DND-41 (cell line): ENCODE measurements at regions not wholly inside any gene's neighbourhood (a gene's known extent, or its start where the extent isn't known, plus 50 kb on each side); places are given as distances from the start of the nearest gene placed in this dataset.

Experiments used
- ATAC-seq: fragments of 200-7000 bp; cut with Tn5 transposase; 3 replicates; pipeline ENCODE4 v1.9.1; 2021; ENCODE audit warnings: low read depth; ENCODE audit not compliant: insufficient read depth
- DNase-seq: peaks from one replicate; pipeline ENCODE4 v3.0.0-alpha.2; 2020
- H2AFZ ChIP-seq: 2 replicates; pipeline ENCODE4 v1.6.0; 2012; ENCODE audit warnings: low read depth, low read length
- H3K27ac ChIP-seq: 2 replicates; pipeline ENCODE4 v1.5.1; 2012; ENCODE audit warnings: low read length, inconsistent platforms
- H3K27me3 ChIP-seq: fragments of 200-600 bp; sonication (generic); 2 replicates; pipeline ENCODE4 v1.6.0; 2012; ENCODE audit warnings: low read length, mild to moderate bottlenecking, inconsistent platforms; ENCODE audit not compliant: insufficient read depth, poor library complexity
- H3K36me3 ChIP-seq: 2 replicates; pipeline ENCODE4 v1.5.1; 2012; ENCODE audit warnings: low read length, inconsistent platforms; ENCODE audit not compliant: insufficient read depth
- H3K4me1 ChIP-seq: 2 replicates; pipeline ENCODE4 v1.5.1; 2012; ENCODE audit warnings: mild to moderate bottlenecking, low read length; ENCODE audit not compliant: insufficient read depth
- H3K4me2 ChIP-seq: 2 replicates; pipeline ENCODE4 v1.6.0; 2012; ENCODE audit warnings: mild to moderate bottlenecking, moderate library complexity, low read length, inconsistent platforms; ENCODE audit not compliant: insufficient read depth
- H3K4me3 ChIP-seq, 2 experiments: fragments of 200-600 bp in 1 of 2; shearing (Covaris generic) in 1 of 2; 2 replicates each; pipeline ENCODE4 v1.5.1; 2012 to 2016; ENCODE audit warnings: inconsistent platforms in 2 of 2, low read length in 2 of 2, mild to moderate bottlenecking in 2 of 2, low read depth in 1 of 2, moderate library complexity in 1 of 2
- H3K79me2 ChIP-seq: 2 replicates; pipeline ENCODE4 v1.6.0; 2012; ENCODE audit warnings: low read length, inconsistent platforms; ENCODE audit not compliant: insufficient read depth
- H3K9ac ChIP-seq: 2 replicates; pipeline ENCODE4 v1.6.0; 2012; ENCODE audit warnings: low read depth, mild to moderate bottlenecking, inconsistent platforms, low read length, moderate library complexity
- H3K9me3 ChIP-seq: 2 replicates; pipeline ENCODE4 v1.5.1; 2012; ENCODE audit warnings: low read length, moderate library complexity, mild to moderate bottlenecking, inconsistent platforms; ENCODE audit not compliant: insufficient read depth, severe bottlenecking
- H4K20me1 ChIP-seq: 2 replicates; pipeline ENCODE4 v1.6.0; 2012; ENCODE audit warnings: low read length; ENCODE audit not compliant: insufficient read depth
- CTCF ChIP-seq: IDR thresholded peaks from 2 replicates; pipeline ENCODE4 v1.5.1; 2012; ENCODE audit warnings: borderline replicate concordance, low read length, moderate library complexity, mild to moderate bottlenecking; ENCODE audit not compliant: poor library complexity, severe bottlenecking; ENCODE audit errors: extremely low read depth
- EZH2 ChIP-seq: IDR thresholded peaks from 3 replicates; pipeline ENCODE4 v1.6.1; 2012; ENCODE audit warnings: borderline replicate concordance, low read depth, mild to moderate bottlenecking, moderate library complexity, low read length, inconsistent platforms; ENCODE audit not compliant: severe bottlenecking

- ATAC-seq (no peak), DNase-seq (no peak)
- Histone ChIP-seq H3K27ac (no peak overlapping the region), H3K4me2 (no peak overlapping the region), H3K4me3 (no peak overlapping the region), H2AFZ (no peak overlapping the region), H3K79me2 (no peaks in the 10 kb centered on the region), H3K27me3 (no peaks in the 10 kb centered on the region), H3K4me1 (no peaks in the 10 kb centered on the region), H4K20me1 (no peaks in the 10 kb centered on the region), H3K36me3 (no peaks in the 10 kb centered on the region), H3K9ac (no peak overlapping the region), H3K9me3 (no peaks in the 10 kb centered on the region)
- TF ChIP-seq EZH2 (no peak), CTCF (no peak)
Measured at GRCh38 chr3:159734681-159735080, 254.0 kb upstream of the IL12A start.

- Histone ChIP-seq H3K4me1 (no peaks in the 10 kb centered on the region), H3K27me3 (no peaks in the 10 kb centered on the region), H3K9me3 (no peaks in the 10 kb centered on the region), H3K9ac (no peak overlapping the region), H3K79me2 (no peaks in the 10 kb centered on the region), H3K4me3 (no peak overlapping the region), H4K20me1 (no peaks in the 10 kb centered on the region), H2AFZ (no peak overlapping the region), H3K4me2 (no peak overlapping the region), H3K27ac (no peak overlapping the region), H3K36me3 (no peaks in the 10 kb centered on the region)
- DNase-seq: no peak
- TF ChIP-seq CTCF: no peak
- no peak for TF ChIP-seq EZH2
- ATAC-seq: no peak
Measured at GRCh38 chr3:159739166-159739565, 249.5 kb upstream of the IL12A start.

- TF ChIP-seq CTCF (no peak), EZH2 (no peak)
- no peaks in the 10 kb centered on the region for H3K79me2 ChIP-seq
- H3K9ac ChIP-seq: no peak overlapping the region
- no peaks in the 10 kb centered on the region for H3K9me3 ChIP-seq
- no peaks in the 10 kb centered on the region for H3K27me3 ChIP-seq
- no peak overlapping the region for H3K27ac ChIP-seq
- no peaks in the 10 kb centered on the region for H3K4me1 ChIP-seq
- no peak overlapping the region for H2AFZ ChIP-seq
- no peak for DNase-seq
- no peak overlapping the region for H3K4me3 ChIP-seq
- no peak overlapping the region for H3K4me2 ChIP-seq
- H3K36me3 ChIP-seq: no peaks in the 10 kb centered on the region
- ATAC-seq: no peak
- H4K20me1 ChIP-seq: no peaks in the 10 kb centered on the region
Measured at GRCh38 chr3:159739969-159740368, 248.7 kb upstream of the IL12A start.

- Histone ChIP-seq H2AFZ (no peak overlapping the region), H4K20me1 (no peaks in the 10 kb centered on the region), H3K9ac (no peak overlapping the region), H3K9me3 (no peaks in the 10 kb centered on the region), H3K4me1 (no peaks in the 10 kb centered on the region), H3K27ac (no peak overlapping the region), H3K27me3 (no peaks in the 10 kb centered on the region), H3K4me3 (no peak overlapping the region), H3K79me2 (no peaks in the 10 kb centered on the region), H3K36me3 (no peaks in the 10 kb centered on the region), H3K4me2 (no peak overlapping the region)
- no peak for TF ChIP-seq CTCF
- TF ChIP-seq EZH2: no peak
- ATAC-seq (no peak), DNase-seq (no peak)
Measured at GRCh38 chr3:159741281-159741680, 247.4 kb upstream of the IL12A start.
